GM21526 (cell line): ENCODE measurements at regions not wholly inside any gene's neighbourhood (a gene's known extent, or its start where the extent isn't known, plus 50 kb on each side); places are given as distances from the start of the nearest gene placed in this dataset.

Experiments
- ATAC-seq: cut with Tn5 transposase; IDR thresholded peaks from one replicate; pipeline ENCODE4 v1.9.1; 2021; ENCODE audit warnings: moderate library complexity; ENCODE audit not compliant: unreplicated experiment, low FRiP score

DNA sequence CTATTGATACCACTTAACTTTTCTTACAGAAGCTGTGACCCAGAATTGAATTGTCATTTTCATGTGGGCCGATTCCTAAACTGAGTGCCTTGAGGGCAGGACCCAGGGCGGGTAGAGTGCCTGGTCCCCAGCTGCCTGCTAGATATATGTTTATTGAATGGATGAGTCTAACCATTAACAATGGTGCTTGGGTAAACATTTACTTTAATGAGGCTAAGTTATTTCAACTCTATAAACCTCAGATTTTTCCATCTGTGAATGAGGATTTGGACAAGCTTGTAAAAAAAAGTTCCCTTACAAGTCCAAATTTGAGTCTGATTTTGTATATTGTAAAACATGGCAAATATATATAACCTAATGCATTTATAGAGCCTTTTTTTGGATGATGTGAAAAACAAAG, 181.8 kb upstream of the ELL2 start:
- no peak for ATAC-seq

DNA sequence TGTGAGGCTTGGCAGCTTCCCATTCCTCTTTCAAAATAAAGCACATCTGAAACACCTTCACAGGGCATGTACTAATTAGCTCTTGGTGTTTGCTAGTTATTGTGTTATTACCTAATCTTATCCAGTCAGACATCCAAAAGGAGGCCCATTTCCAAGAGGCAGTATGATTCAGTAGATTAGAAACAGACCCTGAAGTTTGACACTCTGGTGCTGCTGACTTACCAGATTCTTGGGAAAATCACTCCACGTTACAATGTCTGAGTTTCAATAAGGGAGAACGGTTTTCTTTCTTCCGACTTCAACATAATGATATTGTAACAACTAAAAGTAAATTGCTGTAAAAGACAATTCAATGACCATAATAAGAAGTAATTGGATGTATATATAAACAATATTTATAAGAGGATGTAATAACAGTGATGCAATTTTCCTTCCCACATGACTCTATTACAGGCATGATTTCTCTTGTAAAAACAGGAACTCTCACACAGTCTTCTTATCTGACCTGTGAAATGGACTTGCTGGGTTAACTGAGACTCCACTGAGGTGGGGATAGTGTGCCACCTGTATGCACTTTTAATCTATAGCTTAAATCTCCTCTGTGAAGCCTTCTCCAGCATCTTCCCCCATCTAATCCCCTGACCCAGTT, 181.3 kb upstream of the ELL2 start:
- no peak for ATAC-seq

DNA sequence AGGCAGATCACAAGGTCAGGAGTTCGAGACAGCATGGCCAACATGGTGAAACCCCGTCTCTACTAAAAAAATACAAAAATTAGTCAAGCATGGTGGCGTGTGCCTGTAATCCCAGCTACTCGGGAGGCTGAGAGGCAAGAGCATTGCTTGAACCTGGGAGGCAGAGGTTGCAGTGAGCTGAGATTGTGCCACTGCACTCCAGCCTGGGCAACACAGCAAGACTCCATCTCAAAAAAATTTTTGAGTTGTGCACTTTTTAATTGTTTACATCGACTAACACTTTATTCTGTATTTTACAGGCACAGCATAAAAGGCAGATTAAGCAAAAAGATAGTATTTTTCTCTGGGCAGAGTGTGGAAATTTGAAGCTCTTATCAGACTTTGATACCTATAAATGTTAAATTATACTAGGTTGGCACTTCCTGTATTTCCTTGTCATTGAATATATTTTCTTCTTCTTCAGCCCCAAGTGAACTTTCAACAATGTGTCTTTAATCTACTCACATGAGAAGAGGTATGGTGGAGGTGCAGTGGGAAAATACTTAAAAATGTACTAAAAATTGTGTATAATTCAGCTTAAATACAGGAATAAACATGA, 180.6 kb upstream of the ELL2 start:
- ATAC-seq, result no peak

DNA sequence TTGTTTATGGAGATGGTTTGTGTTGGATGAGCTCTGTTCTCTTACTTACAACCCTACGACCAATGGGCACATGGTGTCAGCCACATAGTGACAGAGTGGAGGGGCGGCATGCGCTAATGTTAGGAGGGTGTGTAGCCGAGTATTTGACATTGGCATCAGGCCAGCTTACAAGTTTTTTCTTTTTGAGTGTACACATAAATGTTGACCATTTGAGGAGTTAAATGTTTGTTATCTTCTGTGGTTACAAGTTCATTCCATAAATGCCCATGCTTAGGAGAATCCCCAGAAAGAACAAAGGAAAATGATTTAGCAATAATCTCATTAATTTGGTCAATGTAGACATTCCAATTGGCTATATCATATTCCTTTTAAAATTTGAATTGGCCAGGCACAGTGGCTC, 180.1 kb upstream of the ELL2 start:
- ATAC-seq, result no peak

DNA sequence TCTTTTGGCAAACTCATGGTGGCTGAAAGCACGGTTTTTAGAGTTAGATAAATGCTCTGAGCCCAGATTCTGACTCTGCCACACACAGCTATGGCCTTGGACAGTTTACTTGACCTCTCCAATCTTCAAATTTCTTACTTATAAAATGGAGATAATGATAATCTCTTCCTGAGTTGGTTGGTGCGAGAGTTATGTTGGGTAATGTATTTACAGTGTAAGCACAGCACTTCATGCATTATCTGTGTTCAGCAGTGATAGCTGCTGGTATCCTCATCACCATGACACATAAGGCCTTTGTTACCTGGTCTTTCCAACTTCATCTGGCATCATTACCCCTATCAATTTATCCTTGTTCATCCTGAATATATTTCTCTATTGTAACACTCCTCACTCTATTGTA, 178.8 kb upstream of the ELL2 start:
- no peak for ATAC-seq

DNA sequence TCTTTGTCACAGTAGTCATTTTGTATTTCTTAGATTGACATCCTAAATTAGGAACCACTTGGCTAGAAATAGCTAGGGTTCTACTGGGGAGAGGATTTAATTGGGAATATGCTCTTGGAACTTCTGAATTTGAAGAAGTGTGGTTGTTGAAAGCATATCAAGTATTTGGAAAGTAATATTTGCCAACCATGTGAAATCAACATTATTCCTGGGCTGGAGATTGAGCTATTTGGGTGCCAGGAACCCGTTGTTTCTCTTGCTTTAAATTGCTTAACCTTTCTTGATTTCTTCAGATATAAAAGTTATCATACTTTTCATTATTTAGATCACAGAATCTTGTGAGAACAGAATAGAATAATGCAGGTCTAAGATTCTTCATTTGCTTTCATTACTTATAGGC, 178.4 kb upstream of the ELL2 start:
- no peak for ATAC-seq

DNA sequence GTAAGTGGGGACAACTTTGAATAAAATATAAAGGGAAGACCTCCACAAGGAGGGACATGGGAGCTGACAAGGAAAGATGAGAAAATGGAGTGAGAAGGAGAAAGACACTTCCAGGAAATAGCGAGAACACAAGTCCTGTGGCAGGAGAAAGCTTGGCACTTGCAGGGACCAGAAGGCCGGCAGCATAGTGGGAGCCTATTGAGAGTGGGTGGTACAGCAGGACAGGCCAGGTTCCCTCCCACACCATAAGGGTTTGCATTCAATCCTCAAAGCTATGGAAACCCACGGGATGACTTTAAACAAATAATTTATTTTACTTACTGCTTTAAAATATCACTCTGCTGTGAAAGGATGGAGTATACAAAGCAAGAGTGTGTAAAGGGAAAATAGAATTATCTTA, 173.2 kb upstream of the ELL2 start:
- no peak for ATAC-seq

DNA sequence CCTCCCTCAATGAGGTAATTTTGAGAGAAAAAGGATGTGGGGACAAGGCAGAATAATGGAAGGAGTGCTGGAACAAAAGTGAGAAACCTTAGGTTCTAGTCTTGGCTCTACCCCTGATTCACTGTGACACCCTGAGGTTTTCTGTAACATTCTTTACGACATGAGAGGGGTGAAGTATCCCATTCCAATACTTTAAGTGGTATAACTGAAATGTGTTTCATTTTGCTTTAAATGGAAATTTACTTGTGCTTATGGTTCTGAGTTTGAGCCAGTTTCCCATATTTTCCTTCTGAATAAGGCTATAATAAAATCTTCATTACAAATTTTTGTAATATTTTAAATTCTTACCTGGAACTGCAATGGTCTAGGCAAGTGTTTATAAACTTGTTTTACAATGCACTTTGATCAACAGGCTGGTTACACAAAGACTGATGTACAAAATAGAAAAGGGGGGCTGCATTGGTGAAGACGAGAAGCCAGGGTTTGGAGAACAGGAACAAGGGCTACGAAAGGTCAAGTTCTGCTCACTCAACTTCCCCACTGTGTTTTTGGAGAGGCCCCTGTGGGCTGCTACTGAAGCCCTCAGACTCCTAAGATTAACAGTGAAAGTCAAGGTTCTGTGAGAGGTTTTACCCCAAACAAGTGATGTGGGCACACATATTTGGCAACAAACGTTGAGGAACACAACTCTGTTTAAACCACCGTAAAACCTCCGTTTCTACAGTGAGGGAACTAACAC, 171.9 kb upstream of the ELL2 start:
- ATAC-seq, result no peak

DNA sequence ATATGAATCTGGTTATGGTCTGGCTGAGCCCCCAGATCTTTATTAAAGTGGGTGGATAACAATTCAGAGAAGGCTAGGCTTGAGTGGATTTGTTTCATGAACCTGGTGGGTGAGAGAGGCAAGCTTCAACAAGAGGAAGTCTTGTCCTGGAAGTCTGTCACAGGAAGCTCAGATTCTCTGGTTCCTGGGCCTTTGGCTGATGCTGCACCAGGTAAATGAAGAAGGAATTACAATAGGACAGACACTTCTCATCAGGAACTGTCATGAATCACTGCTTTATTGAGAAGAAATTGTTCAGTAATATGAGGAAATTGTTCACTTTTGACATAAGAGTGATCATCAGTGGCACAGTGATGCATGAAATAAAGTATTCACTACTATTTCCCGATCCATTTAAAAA, 167.6 kb upstream of the ELL2 start:
- no peak for ATAC-seq

DNA sequence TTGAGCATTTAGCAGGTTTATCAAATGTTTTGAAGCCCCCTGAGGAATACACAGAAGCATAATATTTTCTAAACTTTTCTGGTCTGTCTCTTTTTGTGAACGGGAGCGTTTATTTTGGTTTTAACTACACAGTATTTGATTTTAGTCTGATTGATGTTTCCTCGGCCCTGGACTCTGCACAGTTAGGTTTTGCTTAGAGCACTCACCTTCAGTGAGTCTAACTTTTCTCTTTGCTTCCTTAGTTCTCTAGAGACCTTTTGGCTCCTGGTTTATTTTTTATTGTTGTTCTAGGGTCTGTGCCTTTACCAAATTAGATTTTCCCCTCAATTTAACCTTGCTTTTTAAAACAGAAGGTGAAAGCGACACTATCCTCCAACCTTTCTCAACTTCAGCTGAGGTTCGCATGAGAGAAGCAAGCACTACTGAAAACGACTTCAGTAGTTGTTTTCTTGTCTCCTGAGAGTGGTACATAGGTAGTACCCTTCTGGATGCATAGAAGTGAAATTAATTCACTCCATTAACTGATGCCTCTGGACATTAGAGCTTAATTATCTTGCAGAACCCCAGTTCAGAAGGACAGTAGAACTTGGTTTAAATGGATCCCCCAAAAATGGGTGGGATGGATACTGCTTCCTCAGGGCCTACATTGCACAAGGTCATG, 166.7 kb upstream of the ELL2 start:
- no peak for ATAC-seq

DNA sequence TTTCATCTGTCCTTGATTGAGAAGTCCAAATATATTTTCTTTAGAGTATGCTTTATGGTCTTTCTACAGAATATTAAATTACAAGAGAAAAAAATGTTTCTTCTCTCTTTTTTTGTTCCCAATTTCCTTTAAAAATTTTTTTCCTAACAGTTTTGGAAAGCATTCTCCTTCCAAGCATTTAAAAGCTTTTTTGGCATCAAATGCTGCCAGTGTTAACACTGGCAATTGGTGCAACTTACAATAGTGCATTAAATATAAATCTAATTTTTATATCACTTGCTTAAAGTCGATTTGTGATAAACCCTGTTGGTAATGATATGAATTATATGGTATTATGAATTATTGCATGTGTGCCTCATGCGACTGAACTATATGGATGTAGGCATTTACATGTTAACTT, 165.9 kb upstream of the ELL2 start:
- no peak for ATAC-seq

DNA sequence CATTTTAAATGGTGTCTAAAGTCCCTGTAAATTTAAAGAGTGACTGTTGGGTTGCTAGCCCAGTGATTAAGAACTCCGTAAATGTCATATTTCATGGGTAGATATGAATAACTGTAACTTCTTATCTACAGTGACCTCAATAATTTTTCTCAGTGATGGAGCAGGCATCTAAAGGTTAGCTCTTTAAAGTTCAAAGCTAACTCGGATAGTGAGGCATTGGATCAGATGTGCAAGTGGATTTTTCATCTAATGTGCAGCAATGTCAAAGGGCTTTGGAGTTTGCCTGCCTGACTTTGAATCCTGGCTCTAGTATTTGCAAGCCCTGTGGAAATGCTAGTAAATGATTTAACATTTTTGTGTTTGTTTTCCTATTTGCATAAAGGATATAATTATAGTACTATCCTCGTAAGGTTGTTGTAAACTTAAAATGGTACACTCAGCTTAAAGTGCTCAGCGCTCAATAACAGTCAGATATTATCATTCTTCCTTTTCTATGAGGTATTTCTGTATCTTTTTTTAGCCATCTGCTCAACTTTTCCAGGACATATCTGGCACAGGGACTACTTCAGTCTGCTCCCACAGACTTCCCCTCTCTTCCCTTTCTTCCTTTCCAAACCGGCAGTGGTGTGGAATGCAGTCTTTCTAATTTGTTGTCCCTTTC, 163.7 kb upstream of the ELL2 start:
- ATAC-seq, result no peak

DNA sequence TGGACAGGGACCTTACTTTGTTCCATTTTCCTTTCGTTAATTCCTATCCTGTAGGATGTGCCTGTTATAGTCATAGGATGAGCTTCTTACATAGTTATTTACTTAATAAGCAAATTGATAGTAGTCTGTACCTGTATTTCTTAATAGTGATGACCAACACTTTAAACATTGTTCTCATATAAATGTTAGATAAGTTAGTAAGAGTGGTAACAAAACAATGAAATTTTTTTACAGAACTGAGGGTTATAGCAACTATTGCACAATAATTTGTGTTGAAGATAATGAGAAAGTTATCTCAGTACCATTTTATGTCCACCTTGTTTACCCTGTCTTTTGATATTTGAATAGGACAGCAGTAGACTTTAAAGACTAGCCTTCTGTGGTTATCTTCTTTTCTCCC, 162.9 kb upstream of the ELL2 start:
- ATAC-seq, result no peak

DNA sequence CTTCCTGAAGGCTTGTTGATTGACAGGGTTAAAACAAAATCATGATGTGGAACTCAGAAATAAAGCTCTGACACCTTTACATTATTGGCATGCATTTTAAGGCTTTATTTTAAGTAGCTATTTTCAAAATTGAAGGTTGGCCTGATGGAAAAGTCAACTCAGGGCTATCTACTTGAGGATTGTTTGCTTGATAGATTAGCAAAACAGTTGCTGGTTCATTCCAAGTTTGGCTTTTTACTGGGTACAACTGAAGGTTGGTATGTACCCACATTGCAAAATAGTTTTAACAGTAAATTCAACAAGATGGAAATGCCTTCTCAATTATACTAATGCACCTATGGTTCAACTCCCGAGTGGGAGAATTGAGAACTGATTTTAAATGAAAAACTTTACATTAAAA, 161.8 kb upstream of the ELL2 start:
- no peak for ATAC-seq

DNA sequence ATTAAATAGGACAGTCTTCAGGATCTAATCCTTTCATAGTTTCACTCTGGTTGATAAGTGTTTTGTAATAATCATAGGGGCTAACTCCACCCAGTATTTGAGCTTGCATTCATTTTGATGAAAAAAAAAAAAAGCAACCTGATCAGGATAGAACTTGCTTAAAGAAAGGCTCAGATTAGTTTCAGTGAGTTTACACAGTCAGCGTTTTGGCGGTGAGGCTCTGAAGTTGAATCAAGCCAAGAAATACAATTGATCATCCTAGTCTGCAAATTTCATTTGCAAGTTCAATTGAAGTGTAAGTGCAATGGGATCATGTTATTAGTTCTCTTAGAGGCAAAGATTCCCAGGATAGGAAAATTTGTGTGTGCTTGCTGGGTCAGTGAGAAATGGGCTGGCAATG, 159.7 kb upstream of the ELL2 start:
- ATAC-seq, result no peak

DNA sequence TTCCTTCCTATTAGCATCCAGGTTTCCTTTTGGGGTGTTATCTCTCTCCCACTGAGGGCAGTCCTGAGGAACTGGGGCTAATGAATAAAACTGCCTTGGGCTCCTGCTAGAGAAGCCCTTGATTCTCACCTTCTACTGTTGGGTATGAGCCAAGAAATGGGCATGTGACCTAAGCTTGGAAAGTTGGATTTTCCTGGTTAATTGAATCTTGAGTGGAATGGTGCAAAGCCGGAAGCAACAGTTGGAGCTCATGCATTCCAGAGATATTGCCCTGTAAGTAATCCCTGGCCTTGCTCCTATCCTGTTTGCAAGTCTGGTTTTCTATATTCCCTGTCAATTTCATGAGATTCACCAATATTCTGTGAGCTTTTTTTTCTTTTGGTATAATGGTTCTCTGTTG, 158.5 kb upstream of the ELL2 start:
- ATAC-seq, result no peak

DNA sequence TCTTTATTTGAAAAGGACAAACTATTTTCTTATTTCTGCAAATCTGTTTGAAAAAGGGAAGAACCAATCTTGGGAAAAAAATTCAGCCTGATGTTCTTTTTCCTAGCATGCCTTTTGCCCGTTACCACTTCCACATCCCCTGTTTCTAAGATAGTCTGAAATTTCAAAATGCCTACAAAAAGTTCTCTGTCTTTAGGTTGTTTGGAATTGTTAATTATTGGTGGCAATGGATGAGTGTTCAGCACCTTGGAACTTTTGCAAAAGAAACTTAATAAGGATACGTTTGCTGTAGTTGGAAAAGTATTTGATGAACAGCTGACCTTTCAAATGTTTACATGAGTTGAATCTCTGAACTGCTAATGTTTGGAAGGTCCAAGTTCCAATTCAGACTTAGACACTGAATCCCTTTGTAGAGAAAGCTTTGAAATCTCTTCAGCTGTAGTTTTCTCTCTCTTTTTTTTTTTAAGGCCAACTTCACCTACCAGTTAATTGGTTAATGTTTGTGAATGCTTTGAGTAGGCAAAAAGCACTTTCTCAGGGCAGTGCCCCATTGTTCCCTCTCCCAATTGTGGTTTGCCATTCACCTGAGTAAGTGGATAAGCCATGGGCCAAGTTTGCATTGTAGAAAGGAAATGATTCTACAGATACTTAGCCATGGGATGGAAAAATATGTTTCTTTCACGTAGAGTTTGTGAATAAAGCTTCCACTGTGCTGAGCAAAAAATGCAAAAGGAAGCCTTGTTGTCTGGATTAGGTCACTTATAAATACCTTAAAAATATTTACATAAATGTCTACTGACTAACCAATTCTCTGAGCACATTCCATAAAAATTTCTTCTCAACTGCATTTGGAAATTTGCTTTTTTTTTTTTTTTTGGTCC, 156.4 kb upstream of the ELL2 start:
- no peak for ATAC-seq

DNA sequence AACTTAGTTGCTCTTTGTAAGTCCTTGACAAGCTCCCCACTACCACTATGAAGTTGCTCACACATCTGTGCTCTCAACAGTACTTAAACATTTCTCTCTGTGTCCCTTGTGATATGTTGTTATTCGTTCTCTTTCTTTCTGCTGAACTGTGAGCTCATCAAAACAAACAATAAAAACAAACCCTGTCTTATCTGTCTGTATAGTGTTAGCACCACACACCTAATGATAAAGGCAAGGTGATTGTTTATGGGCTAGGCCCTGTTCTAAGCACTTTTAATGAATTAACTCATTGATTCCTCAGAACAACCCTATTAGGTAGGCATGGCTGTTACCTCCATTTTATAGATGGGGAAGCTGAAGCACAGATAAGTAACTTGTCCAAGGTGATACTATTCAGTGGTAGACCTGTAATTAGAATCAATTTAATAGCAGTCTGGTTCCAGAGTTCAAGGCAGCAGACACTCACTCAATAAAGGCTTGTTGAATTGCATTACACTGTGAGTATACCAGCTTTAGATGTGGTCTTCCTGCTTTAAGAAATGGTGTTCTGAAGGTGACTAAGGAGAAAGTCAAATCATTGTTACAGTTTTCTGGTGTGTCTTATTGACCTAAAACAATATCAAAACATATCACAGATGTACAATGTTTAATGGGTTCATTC, 153.6 kb upstream of the ELL2 start:
- no peak for ATAC-seq

DNA sequence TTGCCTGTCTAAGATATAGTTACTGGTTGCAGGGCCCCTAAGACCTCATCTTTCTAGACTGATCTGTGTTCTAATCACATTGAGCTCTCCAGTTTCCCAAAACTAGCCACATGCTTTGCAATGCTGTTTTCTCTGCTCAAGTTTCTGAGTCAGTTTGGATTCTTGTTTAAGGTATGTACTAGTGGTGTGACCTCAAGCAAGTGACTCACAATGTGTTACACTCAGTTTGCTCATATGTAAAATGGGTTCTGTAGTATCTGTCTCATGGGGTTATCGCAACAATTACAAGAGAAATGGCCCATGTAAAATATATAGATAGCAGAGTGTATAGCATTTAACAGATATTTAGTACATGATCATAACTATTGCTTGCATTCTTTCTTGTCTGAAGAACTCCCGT, 153.1 kb upstream of the ELL2 start:
- ATAC-seq, result no peak
